ENCODE measurements at regions not wholly inside any gene's neighbourhood (a gene's known extent, or its start where the extent isn't known, plus 50 kb on each side); places are given as distances from the start of the nearest gene placed in this dataset.

- Histone ChIP-seq H2AFZ (ENCODE audit: low read depth, low read length) (no peak overlapping the region), H3K9me3 (ENCODE audit: insufficient read depth, low read length, severe bottlenecking) (no peaks in the 10 kb centered on the region), H3K79me2 (ENCODE audit: insufficient read depth, low read length) (no peaks in the 10 kb centered on the region), H3K27me3 (ENCODE audit: insufficient read depth, low read length, poor library complexity) (no peaks in the 10 kb centered on the region), H3K36me3 (ENCODE audit: insufficient read depth, low read length) (no peaks in the 10 kb centered on the region), H3K4me3 (ENCODE audit: low read depth in 1 of 2, low read length in 2 of 2) (no peak overlapping the region), H3K4me1 (ENCODE audit: insufficient read depth, low read length) (no peaks in the 10 kb centered on the region), H3K4me2 (ENCODE audit: insufficient read depth, low read length) (no peak overlapping the region), H3K27ac (ENCODE audit: low read length) (no peak overlapping the region), H4K20me1 (ENCODE audit: insufficient read depth, low read length) (no peaks in the 10 kb centered on the region), H3K9ac (ENCODE audit: low read depth, low read length) (no peak overlapping the region)
- ATAC-seq (ENCODE audit: insufficient read depth, low read depth): no peak
- TF ChIP-seq, protein P1, sequence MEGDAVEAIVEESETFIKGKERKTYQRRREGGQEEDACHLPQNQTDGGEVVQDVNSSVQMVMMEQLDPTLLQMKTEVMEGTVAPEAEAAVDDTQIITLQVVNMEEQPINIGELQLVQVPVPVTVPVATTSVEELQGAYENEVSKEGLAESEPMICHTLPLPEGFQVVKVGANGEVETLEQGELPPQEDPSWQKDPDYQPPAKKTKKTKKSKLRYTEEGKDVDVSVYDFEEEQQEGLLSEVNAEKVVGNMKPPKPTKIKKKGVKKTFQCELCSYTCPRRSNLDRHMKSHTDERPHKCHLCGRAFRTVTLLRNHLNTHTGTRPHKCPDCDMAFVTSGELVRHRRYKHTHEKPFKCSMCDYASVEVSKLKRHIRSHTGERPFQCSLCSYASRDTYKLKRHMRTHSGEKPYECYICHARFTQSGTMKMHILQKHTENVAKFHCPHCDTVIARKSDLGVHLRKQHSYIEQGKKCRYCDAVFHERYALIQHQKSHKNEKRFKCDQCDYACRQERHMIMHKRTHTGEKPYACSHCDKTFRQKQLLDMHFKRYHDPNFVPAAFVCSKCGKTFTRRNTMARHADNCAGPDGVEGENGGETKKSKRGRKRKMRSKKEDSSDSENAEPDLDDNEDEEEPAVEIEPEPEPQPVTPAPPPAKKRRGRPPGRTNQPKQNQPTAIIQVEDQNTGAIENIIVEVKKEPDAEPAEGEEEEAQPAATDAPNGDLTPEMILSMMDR (IDR thresholded peaks at IDR 0.05; ENCODE audit: borderline replicate concordance, extremely low read depth, low read length, poor library complexity, severe bottlenecking): no peak
- TF ChIP-seq EZH2 (IDR thresholded peaks at IDR 0.05; ENCODE audit: borderline replicate concordance, low read depth, low read length, severe bottlenecking): no peak
- no peak for DNase-seq
Observed at GRCh38 chr6:66854014-66854413, 1147.0 kb upstream of the EYS start.

GRCh38 chr6:66851930-66852329 lies 1144.9 kb upstream of the EYS start:
- TF ChIP-seq, protein P1 (IDR thresholded peaks at IDR 0.05; ENCODE audit: borderline replicate concordance, extremely low read depth, low read length, poor library complexity, severe bottlenecking): no peak
- no peak for TF ChIP-seq EZH2 (IDR thresholded peaks at IDR 0.05; ENCODE audit: borderline replicate concordance, low read depth, low read length, severe bottlenecking)
- H3K4me2 ChIP-seq (ENCODE audit: insufficient read depth, low read length): no peak overlapping the region
- ATAC-seq (ENCODE audit: insufficient read depth, low read depth) (no peak), DNase-seq (no peak)
- no peaks in the 10 kb centered on the region for H3K9me3 ChIP-seq (ENCODE audit: insufficient read depth, low read length, severe bottlenecking)
- H3K4me1 ChIP-seq (ENCODE audit: insufficient read depth, low read length): no peaks in the 10 kb centered on the region
- H4K20me1 ChIP-seq (ENCODE audit: insufficient read depth, low read length): no peaks in the 10 kb centered on the region
- no peak overlapping the region for H3K4me3 ChIP-seq (ENCODE audit: low read depth in 1 of 2, low read length in 2 of 2)
- no peak overlapping the region for H3K27ac ChIP-seq (ENCODE audit: low read length)
- no peaks in the 10 kb centered on the region for H3K36me3 ChIP-seq (ENCODE audit: insufficient read depth, low read length)
- H3K9ac ChIP-seq (ENCODE audit: low read depth, low read length): no peak overlapping the region
- no peaks in the 10 kb centered on the region for H3K79me2 ChIP-seq (ENCODE audit: insufficient read depth, low read length)
- H2AFZ ChIP-seq (ENCODE audit: low read depth, low read length): no peak overlapping the region
- no peaks in the 10 kb centered on the region for H3K27me3 ChIP-seq (ENCODE audit: insufficient read depth, low read length, poor library complexity)

GRCh38 chr6:66849843-66850242 lies 1142.8 kb upstream of the EYS start:
- no peak overlapping the region for H3K9ac ChIP-seq (ENCODE audit: low read depth, low read length)
- no peaks in the 10 kb centered on the region for H3K27me3 ChIP-seq (ENCODE audit: insufficient read depth, low read length, poor library complexity)
- no peaks in the 10 kb centered on the region for H3K36me3 ChIP-seq (ENCODE audit: insufficient read depth, low read length)
- no peaks in the 10 kb centered on the region for H4K20me1 ChIP-seq (ENCODE audit: insufficient read depth, low read length)
- TF ChIP-seq EZH2 (IDR thresholded peaks at IDR 0.05; ENCODE audit: borderline replicate concordance, low read depth, low read length, severe bottlenecking): no peak
- TF ChIP-seq, protein P1 (IDR thresholded peaks at IDR 0.05; ENCODE audit: borderline replicate concordance, extremely low read depth, low read length, poor library complexity, severe bottlenecking): no peak
- DNase-seq (no peak), ATAC-seq (ENCODE audit: insufficient read depth, low read depth) (no peak)
- H3K4me3 ChIP-seq (ENCODE audit: low read depth in 1 of 2, low read length in 2 of 2): no peak overlapping the region
- H3K4me1 ChIP-seq (ENCODE audit: insufficient read depth, low read length): no peaks in the 10 kb centered on the region
- H2AFZ ChIP-seq (ENCODE audit: low read depth, low read length): no peak overlapping the region
- no peak overlapping the region for H3K27ac ChIP-seq (ENCODE audit: low read length)
- no peak overlapping the region for H3K4me2 ChIP-seq (ENCODE audit: insufficient read depth, low read length)
- H3K79me2 ChIP-seq (ENCODE audit: insufficient read depth, low read length): no peaks in the 10 kb centered on the region
- H3K9me3 ChIP-seq (ENCODE audit: insufficient read depth, low read length, severe bottlenecking): no peaks in the 10 kb centered on the region
